Retina (tissue), 1 donor: ENCODE measurements at regions not wholly inside any gene's neighbourhood (a gene's known extent, or its start where the extent isn't known, plus 50 kb on each side); places are given as distances from the start of the nearest gene placed in this dataset.

Source experiments
- DNase-seq: peaks from one replicate; pipeline ENCODE4 v3.0.0-alpha.2; 2016

GRCh38 chrX:22325096-22325495 is 52.4 kb downstream of the CBLL2 start:
- no peak for DNase-seq

GRCh38 chrX:22329783-22330182 is 57.1 kb downstream of the CBLL2 start:
- DNase-seq, result no peak

- no peak for DNase-seq
Measured at GRCh38 chrX:22338740-22339139, 66.0 kb downstream of the CBLL2 start.

- no peak for DNase-seq
Measured at GRCh38 chrX:22339459-22339858, 66.7 kb downstream of the CBLL2 start.

GRCh38 chrX:22340022-22340616 is 67.4 kb downstream of the CBLL2 start:
- no peak for DNase-seq

- DNase-seq, result no peak
Measured at GRCh38 chrX:22343192-22343591, 70.5 kb downstream of the CBLL2 start.

- DNase-seq, result no peak
Measured at GRCh38 chrX:22345884-22346283, 73.2 kb downstream of the CBLL2 start.

GRCh38 chrX:22347491-22347890 is 74.8 kb downstream of the CBLL2 start:
- DNase-seq, result no peak

- no peak for DNase-seq
Measured at GRCh38 chrX:22349116-22349515, 76.4 kb downstream of the CBLL2 start.

- DNase-seq, result no peak
Measured at GRCh38 chrX:22351076-22351475, 78.4 kb downstream of the CBLL2 start.

- DNase-seq, result no peak
Measured at GRCh38 chrX:22351966-22352365, 79.3 kb downstream of the CBLL2 start.

- DNase-seq, result no peak
Measured at GRCh38 chrX:22357621-22358020, 84.9 kb downstream of the CBLL2 start.

- no peak for DNase-seq
Measured at GRCh38 chrX:22360129-22360528, 87.4 kb downstream of the CBLL2 start.

GRCh38 chrX:22365460-22365859 is 92.7 kb downstream of the CBLL2 start:
- DNase-seq, result no peak

GRCh38 chrX:22366166-22366702 is 93.5 kb downstream of the CBLL2 start:
- no peak for DNase-seq

GRCh38 chrX:22366906-22367305 is 94.2 kb downstream of the CBLL2 start:
- no peak for DNase-seq

GRCh38 chrX:22373094-22373493 is 100.4 kb downstream of the CBLL2 start:
- DNase-seq, result no peak

GRCh38 chrX:22373766-22374165 is 101.1 kb downstream of the CBLL2 start:
- no peak for DNase-seq

GRCh38 chrX:22376369-22376768 is 103.7 kb downstream of the CBLL2 start:
- no peak for DNase-seq

GRCh38 chrX:22378296-22378695 is 105.6 kb downstream of the CBLL2 start:
- DNase-seq, result no peak

- no peak for DNase-seq
Measured at GRCh38 chrX:22383988-22384387, 111.3 kb downstream of the CBLL2 start.

GRCh38 chrX:22389556-22390179 is 117.0 kb downstream of the CBLL2 start:
- DNase-seq, result no peak

- DNase-seq, result no peak
Measured at GRCh38 chrX:22392133-22392948, 119.6 kb downstream of the CBLL2 start.

GRCh38 chrX:22395372-22395771 is 122.7 kb downstream of the CBLL2 start:
- no peak for DNase-seq
